DND-41 (cell line): ENCODE measurements at regions not wholly inside any gene's neighbourhood (a gene's known extent, or its start where the extent isn't known, plus 50 kb on each side); places are given as distances from the start of the nearest gene placed in this dataset.

ENCODE experiments used
- ATAC-seq: fragments of 200-7000 bp; cut with Tn5 transposase; 3 replicates; pipeline ENCODE4 v1.9.1; 2021; ENCODE audit warnings: low read depth; ENCODE audit not compliant: insufficient read depth
- DNase-seq: peaks from one replicate; pipeline ENCODE4 v3.0.0-alpha.2; 2020
- H2AFZ ChIP-seq: 2 replicates; pipeline ENCODE4 v1.6.0; 2012; ENCODE audit warnings: low read depth, low read length
- H3K27ac ChIP-seq: 2 replicates; pipeline ENCODE4 v1.5.1; 2012; ENCODE audit warnings: low read length, inconsistent platforms
- H3K27me3 ChIP-seq: fragments of 200-600 bp; sonication (generic); 2 replicates; pipeline ENCODE4 v1.6.0; 2012; ENCODE audit warnings: low read length, mild to moderate bottlenecking, inconsistent platforms; ENCODE audit not compliant: insufficient read depth, poor library complexity
- H3K36me3 ChIP-seq: 2 replicates; pipeline ENCODE4 v1.5.1; 2012; ENCODE audit warnings: low read length, inconsistent platforms; ENCODE audit not compliant: insufficient read depth
- H3K4me1 ChIP-seq: 2 replicates; pipeline ENCODE4 v1.5.1; 2012; ENCODE audit warnings: mild to moderate bottlenecking, low read length; ENCODE audit not compliant: insufficient read depth
- H3K4me2 ChIP-seq: 2 replicates; pipeline ENCODE4 v1.6.0; 2012; ENCODE audit warnings: mild to moderate bottlenecking, moderate library complexity, low read length, inconsistent platforms; ENCODE audit not compliant: insufficient read depth
- H3K4me3 ChIP-seq, 2 experiments: fragments of 200-600 bp in 1 of 2; shearing (Covaris generic) in 1 of 2; 2 replicates each; pipeline ENCODE4 v1.5.1; 2012 to 2016; ENCODE audit warnings: inconsistent platforms in 2 of 2, low read length in 2 of 2, mild to moderate bottlenecking in 2 of 2, low read depth in 1 of 2, moderate library complexity in 1 of 2
- H3K79me2 ChIP-seq: 2 replicates; pipeline ENCODE4 v1.6.0; 2012; ENCODE audit warnings: low read length, inconsistent platforms; ENCODE audit not compliant: insufficient read depth
- H3K9ac ChIP-seq: 2 replicates; pipeline ENCODE4 v1.6.0; 2012; ENCODE audit warnings: low read depth, mild to moderate bottlenecking, inconsistent platforms, low read length, moderate library complexity
- H3K9me3 ChIP-seq: 2 replicates; pipeline ENCODE4 v1.5.1; 2012; ENCODE audit warnings: low read length, moderate library complexity, mild to moderate bottlenecking, inconsistent platforms; ENCODE audit not compliant: insufficient read depth, severe bottlenecking
- H4K20me1 ChIP-seq: 2 replicates; pipeline ENCODE4 v1.6.0; 2012; ENCODE audit warnings: low read length; ENCODE audit not compliant: insufficient read depth
- EZH2 ChIP-seq: IDR thresholded peaks from 3 replicates; pipeline ENCODE4 v1.6.1; 2012; ENCODE audit warnings: borderline replicate concordance, low read depth, mild to moderate bottlenecking, moderate library complexity, low read length, inconsistent platforms; ENCODE audit not compliant: severe bottlenecking
- TF ChIP-seq, protein P1 (sequence below): IDR thresholded peaks from 2 replicates; pipeline ENCODE4 v1.5.1; 2012; ENCODE audit warnings: borderline replicate concordance, low read length, moderate library complexity, mild to moderate bottlenecking; ENCODE audit not compliant: poor library complexity, severe bottlenecking; ENCODE audit errors: extremely low read depth

DNA sequence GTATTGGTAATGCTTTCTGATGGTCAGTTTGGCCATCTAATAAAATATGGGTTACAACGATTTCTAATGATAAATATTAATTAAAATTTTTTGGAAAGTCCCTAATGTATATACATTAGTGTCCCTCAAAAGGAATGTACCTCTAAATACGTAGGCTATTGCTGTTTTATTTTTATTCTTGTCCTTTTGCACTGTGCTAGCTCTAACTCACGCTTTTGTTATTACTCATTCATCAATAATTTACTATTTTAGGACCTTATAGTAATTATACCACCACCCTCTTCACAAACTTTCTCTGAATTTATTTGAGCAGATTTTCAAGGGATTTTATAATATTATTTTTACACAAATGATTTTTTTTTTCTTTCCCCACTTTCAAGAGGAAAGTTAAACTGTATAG lies 795.9 kb upstream of the PCDH9 start:
- Histone ChIP-seq H3K27me3 (no peaks in the 10 kb centered on the region), H3K4me3 (no peak overlapping the region), H3K9me3 (no peaks in the 10 kb centered on the region), H2AFZ (no peak overlapping the region), H4K20me1 (no peaks in the 10 kb centered on the region), H3K4me2 (no peak overlapping the region), H3K4me1 (no peaks in the 10 kb centered on the region), H3K79me2 (no peaks in the 10 kb centered on the region), H3K27ac (no peak overlapping the region), H3K36me3 (no peaks in the 10 kb centered on the region), H3K9ac (no peak overlapping the region)
- ATAC-seq = no peak
- no peak for DNase-seq
- TF ChIP-seq, protein P1, sequence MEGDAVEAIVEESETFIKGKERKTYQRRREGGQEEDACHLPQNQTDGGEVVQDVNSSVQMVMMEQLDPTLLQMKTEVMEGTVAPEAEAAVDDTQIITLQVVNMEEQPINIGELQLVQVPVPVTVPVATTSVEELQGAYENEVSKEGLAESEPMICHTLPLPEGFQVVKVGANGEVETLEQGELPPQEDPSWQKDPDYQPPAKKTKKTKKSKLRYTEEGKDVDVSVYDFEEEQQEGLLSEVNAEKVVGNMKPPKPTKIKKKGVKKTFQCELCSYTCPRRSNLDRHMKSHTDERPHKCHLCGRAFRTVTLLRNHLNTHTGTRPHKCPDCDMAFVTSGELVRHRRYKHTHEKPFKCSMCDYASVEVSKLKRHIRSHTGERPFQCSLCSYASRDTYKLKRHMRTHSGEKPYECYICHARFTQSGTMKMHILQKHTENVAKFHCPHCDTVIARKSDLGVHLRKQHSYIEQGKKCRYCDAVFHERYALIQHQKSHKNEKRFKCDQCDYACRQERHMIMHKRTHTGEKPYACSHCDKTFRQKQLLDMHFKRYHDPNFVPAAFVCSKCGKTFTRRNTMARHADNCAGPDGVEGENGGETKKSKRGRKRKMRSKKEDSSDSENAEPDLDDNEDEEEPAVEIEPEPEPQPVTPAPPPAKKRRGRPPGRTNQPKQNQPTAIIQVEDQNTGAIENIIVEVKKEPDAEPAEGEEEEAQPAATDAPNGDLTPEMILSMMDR = no peak
- no peak for TF ChIP-seq EZH2

DNA sequence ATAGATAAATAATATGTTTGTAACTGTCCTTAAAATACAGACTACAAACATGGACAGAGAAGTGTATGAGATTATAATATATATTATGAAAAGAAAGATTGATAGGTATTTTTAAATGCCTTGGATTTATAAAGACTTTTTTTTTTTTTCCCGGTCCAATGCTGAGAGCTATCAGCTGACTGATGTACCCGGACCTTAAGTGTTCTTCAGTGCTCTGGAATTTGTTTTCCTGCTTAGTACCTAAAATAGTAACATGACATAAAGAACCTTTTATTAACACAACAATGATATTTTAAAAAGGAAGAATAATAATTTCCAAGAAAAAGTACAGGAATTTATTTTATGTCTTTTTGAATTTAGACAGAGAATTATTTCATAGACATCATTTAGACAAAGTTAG lies 795.5 kb upstream of the PCDH9 start:
- H4K20me1 ChIP-seq = no peaks in the 10 kb centered on the region
- no peaks in the 10 kb centered on the region for H3K36me3 ChIP-seq
- TF ChIP-seq, protein P1 = no peak
- no peak for TF ChIP-seq EZH2
- H3K4me2 ChIP-seq = no peak overlapping the region
- H3K4me3 ChIP-seq = no peak overlapping the region
- no peaks in the 10 kb centered on the region for H3K27me3 ChIP-seq
- no peak overlapping the region for H2AFZ ChIP-seq
- no peaks in the 10 kb centered on the region for H3K4me1 ChIP-seq
- H3K27ac ChIP-seq = no peak overlapping the region
- DNase-seq = no peak
- no peak for ATAC-seq
- no peaks in the 10 kb centered on the region for H3K79me2 ChIP-seq
- no peaks in the 10 kb centered on the region for H3K9me3 ChIP-seq
- no peak overlapping the region for H3K9ac ChIP-seq

DNA sequence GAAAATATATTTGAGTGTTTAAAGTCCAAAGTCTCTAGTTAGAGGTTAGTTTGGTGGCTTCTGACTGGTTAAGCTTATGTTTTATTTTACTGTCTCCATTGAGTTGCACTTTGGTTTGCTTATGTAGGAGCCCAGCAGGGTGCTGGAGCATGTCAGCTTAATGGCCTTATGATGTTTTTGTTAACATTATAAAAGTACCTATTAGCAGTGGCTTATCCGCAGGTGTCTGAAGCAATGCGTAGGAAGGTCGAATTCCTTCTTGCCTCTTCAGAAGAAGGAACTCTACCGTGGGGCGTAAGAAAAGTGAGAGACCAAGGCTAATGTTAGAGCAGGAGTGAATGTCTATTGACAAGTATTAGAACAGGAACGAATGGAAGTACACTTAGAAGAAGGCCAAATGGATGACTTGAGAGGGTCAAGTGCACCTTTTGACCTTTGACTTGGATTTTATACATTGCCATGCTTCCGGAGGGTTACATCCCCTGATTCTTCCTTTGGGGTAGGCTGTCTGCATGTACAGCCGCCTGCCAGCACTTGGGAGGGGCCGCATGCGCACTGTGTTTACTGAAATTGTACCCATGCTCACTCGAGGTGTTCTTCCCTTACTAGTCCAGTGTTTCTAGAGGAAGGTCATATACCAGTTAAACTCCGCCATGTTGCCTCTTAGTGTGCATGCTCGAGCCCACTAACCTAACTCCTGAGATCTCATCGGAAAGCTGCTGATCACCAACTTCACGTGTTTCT lies 793.9 kb upstream of the PCDH9 start:
- Histone ChIP-seq H2AFZ (no peak overlapping the region), H3K79me2 (no peaks in the 10 kb centered on the region), H3K4me1 (no peaks in the 10 kb centered on the region), H4K20me1 (no peaks in the 10 kb centered on the region), H3K9me3 (no peaks in the 10 kb centered on the region), H3K27ac (no peak overlapping the region), H3K4me2 (no peak overlapping the region), H3K4me3 (no peak overlapping the region), H3K9ac (no peak overlapping the region), H3K36me3 (no peaks in the 10 kb centered on the region), H3K27me3 (no peaks in the 10 kb centered on the region)
- TF ChIP-seq, protein P1 = no peak
- TF ChIP-seq EZH2 = no peak
- no peak for ATAC-seq
- no peak for DNase-seq
